ENCODE measurements at regions not wholly inside any gene's neighbourhood (a gene's known extent, or its start where the extent isn't known, plus 50 kb on each side); places are given as distances from the start of the nearest gene placed in this dataset.
A peak's percentile ranks its signal among the peaks of the same experiment; 100 is the strongest.

DNA sequence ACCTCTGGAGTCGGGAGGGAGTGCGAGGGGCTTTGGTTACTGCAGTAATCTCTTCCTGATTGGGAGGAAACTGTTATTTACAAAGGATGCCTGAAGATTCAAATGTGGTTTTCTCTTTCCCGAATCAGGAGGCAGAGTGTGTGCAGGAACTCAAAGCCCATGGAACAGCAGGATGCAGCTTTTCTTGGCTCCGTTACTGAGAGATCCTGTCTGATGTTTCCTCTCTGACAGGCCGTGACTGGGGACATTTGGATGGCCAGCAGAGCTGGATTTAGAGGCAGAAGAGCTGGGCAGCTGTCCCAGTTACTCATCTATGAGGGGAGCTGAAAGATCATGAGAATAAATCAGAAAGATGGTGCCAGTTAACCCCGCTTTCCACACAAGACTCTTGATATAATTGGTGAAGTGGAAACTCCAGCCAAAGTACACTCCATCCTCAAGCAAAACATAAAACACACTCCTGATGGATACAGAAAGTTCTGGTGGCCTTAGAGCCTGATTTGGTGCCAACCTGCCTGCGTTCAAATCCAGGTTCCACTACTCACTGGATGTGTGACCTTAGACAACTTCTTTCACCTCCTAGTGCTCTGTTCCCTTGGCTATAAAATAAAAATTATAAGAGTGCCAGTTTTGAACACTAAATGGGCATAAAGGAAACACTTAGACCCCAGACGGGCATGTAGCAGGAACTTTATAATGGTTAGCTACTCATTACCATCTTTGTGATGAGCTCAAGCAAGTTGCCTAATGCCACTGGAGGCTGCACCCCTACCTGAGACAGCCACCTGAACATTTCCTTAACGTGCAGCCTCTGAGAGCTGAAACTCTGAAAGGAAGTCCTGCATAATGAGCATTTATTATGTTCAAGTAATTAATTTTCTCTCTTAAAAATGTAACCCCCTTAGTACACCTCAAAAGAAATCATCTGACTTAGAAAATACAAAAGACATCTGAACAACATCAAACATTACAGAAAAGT lies 349.0 kb upstream of the GATB start:
- no peak overlapping the region for H3K4me3 ChIP-seq (ENCODE audit: low read depth, low read length)
- no peak for DNase-seq (ENCODE audit: low read depth)
- no peaks in the 10 kb centered on the region for H3K27me3 ChIP-seq (ENCODE audit: control insufficient read depth, insufficient read depth, low read length)
- H3K36me3 ChIP-seq (ENCODE audit: control insufficient read depth, insufficient read depth, low read length) = no peaks in the 10 kb centered on the region
- TF ChIP-seq, protein P1, sequence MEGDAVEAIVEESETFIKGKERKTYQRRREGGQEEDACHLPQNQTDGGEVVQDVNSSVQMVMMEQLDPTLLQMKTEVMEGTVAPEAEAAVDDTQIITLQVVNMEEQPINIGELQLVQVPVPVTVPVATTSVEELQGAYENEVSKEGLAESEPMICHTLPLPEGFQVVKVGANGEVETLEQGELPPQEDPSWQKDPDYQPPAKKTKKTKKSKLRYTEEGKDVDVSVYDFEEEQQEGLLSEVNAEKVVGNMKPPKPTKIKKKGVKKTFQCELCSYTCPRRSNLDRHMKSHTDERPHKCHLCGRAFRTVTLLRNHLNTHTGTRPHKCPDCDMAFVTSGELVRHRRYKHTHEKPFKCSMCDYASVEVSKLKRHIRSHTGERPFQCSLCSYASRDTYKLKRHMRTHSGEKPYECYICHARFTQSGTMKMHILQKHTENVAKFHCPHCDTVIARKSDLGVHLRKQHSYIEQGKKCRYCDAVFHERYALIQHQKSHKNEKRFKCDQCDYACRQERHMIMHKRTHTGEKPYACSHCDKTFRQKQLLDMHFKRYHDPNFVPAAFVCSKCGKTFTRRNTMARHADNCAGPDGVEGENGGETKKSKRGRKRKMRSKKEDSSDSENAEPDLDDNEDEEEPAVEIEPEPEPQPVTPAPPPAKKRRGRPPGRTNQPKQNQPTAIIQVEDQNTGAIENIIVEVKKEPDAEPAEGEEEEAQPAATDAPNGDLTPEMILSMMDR (IDR thresholded peaks at IDR 0.05; ENCODE audit: insufficient read depth, low read length, poor library complexity, severe bottlenecking) = no peak

DNA sequence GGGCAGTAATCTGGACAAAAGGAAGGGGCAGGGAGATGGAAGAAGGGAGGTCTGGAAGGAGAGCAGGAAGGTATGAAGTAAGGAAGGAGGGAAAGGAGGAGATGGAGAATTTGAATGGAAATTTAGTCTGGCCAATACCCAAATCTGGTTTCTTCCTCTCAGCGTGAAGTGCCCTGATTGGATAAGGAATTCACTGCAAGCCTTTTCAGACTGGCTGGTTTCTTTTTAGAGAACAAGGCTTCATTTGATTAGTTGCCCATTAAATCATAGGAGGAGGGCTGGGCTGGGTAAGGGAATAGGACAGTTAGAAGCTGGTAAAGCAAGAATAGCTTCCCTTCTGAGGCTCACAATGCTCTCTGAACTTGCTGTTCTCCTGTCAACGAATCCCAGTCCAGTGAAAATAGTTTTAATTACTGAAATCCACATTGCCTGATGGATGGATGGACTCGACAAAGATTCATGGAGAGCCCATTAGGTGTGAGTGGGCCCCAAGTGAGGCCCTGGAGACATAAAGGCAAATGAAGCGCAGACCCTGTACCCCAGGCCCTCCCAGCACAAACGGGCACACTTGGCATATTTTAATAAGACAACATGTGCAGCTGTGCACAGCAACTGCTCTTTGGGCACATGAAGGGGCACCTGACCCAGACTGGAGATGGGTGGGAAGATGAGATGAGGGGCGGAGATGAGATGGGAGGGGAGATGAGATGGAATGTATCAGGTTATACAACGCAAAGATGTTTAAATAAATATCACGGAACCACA lies 347.1 kb upstream of the GATB start:
- DNase-seq (ENCODE audit: low read depth) = no peak
- Histone ChIP-seq H3K27me3 (ENCODE audit: control insufficient read depth, insufficient read depth, low read length) (no peaks in the 10 kb centered on the region), H3K36me3 (ENCODE audit: control insufficient read depth, insufficient read depth, low read length) (no peaks in the 10 kb centered on the region), H3K4me3 (ENCODE audit: low read depth, low read length) (no peak overlapping the region)
- TF ChIP-seq, protein P1 (IDR thresholded peaks at IDR 0.05; ENCODE audit: insufficient read depth, low read length, poor library complexity, severe bottlenecking) = no peak

GRCh38 chr4:152106781-152107321 lies 346.0 kb upstream of the GATB start:
- no peak for DNase-seq (ENCODE audit: low read depth)
- TF ChIP-seq, protein P1 (IDR thresholded peaks at IDR 0.05; ENCODE audit: insufficient read depth, low read length, poor library complexity, severe bottlenecking) = no peak
- Histone ChIP-seq H3K36me3 (ENCODE audit: control insufficient read depth, insufficient read depth, low read length) (no peaks in the 10 kb centered on the region), H3K4me3 (ENCODE audit: low read depth, low read length) (no peak overlapping the region), H3K27me3 (ENCODE audit: control insufficient read depth, insufficient read depth, low read length) (no peaks in the 10 kb centered on the region)

DNA sequence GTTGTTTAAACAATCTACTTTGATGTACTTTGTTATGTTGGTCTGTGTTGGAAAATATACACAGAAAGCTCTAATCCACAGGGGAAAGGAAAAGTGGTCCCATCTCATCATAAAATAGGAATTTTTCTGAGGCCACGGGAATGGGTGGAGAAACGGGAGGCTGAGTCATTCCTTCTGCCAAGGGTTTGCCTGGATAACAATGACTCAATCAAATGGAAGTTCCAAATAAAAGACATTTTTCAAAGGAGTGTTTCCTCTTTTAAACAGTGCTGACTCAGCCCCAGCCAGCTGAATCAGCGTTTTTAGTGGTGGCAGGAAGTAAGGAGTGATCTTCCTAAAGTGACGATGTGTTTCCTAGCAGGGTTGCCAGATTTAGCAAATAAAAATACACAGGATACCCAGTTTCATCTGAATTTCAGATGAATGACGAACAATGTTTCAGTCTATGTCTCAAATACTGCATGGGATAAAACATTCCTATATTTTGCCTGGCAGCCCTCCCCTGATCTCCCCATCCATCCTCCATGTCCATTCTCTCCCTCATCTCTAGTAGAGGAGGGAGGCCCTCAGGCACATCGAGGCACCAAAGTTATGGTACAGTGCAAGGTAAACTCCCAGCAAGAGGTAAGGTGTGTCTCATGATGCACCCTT lies 345.4 kb upstream of the GATB start:
- Histone ChIP-seq H3K4me3 (ENCODE audit: low read depth, low read length) (no peak overlapping the region), H3K36me3 (ENCODE audit: control insufficient read depth, insufficient read depth, low read length) (no peaks in the 10 kb centered on the region), H3K27me3 (ENCODE audit: control insufficient read depth, insufficient read depth, low read length) (no peaks in the 10 kb centered on the region)
- TF ChIP-seq, protein P1 (IDR thresholded peaks at IDR 0.05; ENCODE audit: insufficient read depth, low read length, poor library complexity, severe bottlenecking) = no peak
- DNase-seq (ENCODE audit: low read depth) = peak; percentile 97

DNA sequence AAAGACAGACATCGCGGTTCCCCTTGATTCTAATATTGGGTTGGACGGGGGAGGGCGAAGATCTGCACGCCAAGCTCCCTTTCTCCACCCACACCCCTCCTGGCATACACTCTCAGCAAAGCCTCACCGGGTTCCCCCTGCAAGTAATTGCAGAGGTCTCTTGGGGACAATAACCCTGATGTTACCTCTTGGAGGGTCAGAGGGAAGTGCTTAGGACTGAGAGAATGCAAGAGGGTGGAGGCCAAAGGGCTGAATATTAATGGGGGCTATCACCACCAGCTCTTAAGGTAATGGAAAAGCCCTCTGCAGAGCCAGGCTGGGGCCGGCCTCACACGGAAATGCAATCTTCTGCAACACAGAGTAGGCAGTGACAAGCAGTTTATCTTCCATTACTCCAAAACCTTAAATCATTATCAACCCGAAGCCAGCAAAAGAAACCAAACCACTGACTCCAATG lies 344.1 kb upstream of the GATB start:
- no peak for DNase-seq (ENCODE audit: low read depth)
- Histone ChIP-seq H3K4me3 (ENCODE audit: low read depth, low read length) (no peak overlapping the region), H3K27me3 (ENCODE audit: control insufficient read depth, insufficient read depth, low read length) (no peaks in the 10 kb centered on the region), H3K36me3 (ENCODE audit: control insufficient read depth, insufficient read depth, low read length) (no peaks in the 10 kb centered on the region)
- TF ChIP-seq, protein P1 (IDR thresholded peaks at IDR 0.05; ENCODE audit: insufficient read depth, low read length, poor library complexity, severe bottlenecking) = no peak
